ENCODE measurements at regions not wholly inside any gene's neighbourhood (a gene's known extent, or its start where the extent isn't known, plus 50 kb on each side); places are given as distances from the start of the nearest gene placed in this dataset.
"Not testable (repeated sequence)": the region's sequence is repeated elsewhere in the genome, so short reads cannot be mapped to it uniquely, and the experiment has no call there.

DNA sequence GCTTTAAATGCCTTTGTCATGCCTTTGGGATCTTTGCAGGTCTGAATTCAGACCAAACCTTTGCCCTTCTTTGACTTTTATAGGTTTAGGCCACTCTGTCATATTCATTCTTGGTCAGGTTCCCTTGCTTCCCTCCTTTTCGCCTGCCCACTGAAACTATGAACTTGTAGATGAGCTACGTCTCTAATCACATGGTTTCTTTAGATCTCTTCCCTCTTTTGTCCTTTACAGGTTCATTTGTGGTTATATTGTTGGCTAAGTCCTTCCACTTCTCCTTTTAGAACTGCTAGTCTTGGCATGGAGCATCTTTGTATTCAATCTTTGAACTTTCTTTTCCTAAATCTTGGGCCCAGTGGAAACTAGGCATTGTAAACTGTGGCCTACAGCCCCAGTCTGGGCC lies 104.0 kb upstream of the ZEB1 start:
- intact Hi-C loops (cut with micrococcal nuclease) (no loop called here), dilution Hi-C loops (cut with MboI; ENCODE audit: extremely low pct_ligation_motif_present, low sequenced_read_pairs) (no loop called here)
- Histone ChIP-seq H2AFZ (ENCODE audit: low read depth, low read length) (no peak overlapping the region), H4K20me1 (replicated peaks; ENCODE audit: control insufficient read depth, extremely low read depth, insufficient read depth, low read length) (no peaks in the 10 kb centered on the region), H3K27ac (ENCODE audit: insufficient read depth, low read depth, low read length) (no peak overlapping the region), H3K9ac (replicated peaks; ENCODE audit: extremely low read depth, insufficient read depth, low read length) (no peak overlapping the region), H3K4me3 (replicated peaks in 1 of 3; ENCODE audit: insufficient read depth in 1 of 3, low read depth in 1 of 3, low read length in 3 of 3) (no peak overlapping the region), H3K27me3 (ENCODE audit: control insufficient read depth in 2 of 2, insufficient read depth in 2 of 2, low read length in 2 of 2) (no peaks in the 10 kb centered on the region), H3K4me2 (ENCODE audit: insufficient read depth, low read length) (no peak overlapping the region), H3K9me1 (replicated peaks; ENCODE audit: control insufficient read depth, extremely low read depth, insufficient read depth, low read length) (no peaks in the 10 kb centered on the region), H3K79me2 (ENCODE audit: control insufficient read depth, insufficient read depth, low read length) (no peaks in the 10 kb centered on the region), H3K36me3 (ENCODE audit: control insufficient read depth in 2 of 2, extremely low read depth in 1 of 2, insufficient read depth in 2 of 2, low read length in 2 of 2) (no peaks in the 10 kb centered on the region), H3K4me1 (ENCODE audit: control insufficient read depth, extremely low read depth, insufficient read depth, low read length) (no peaks in the 10 kb centered on the region), H3K9me3 (replicated peaks; ENCODE audit: control insufficient read depth, insufficient read depth, low read length) (no peaks in the 10 kb centered on the region)
- FAIRE-seq: no peak
- ChIA-PET POLR2A (no interaction called here), CTCF (no interaction called here)
- DNase-seq (ENCODE audit: low read depth, low spot score): no peak
- BruUV-seq (replicated peaks): no TSS peak
- no peak for TF ChIP-seq POLR2AphosphoS5 (IDR thresholded peaks at IDR 0.05; ENCODE audit: insufficient read depth, low read depth, low read length)
- TF ChIP-seq EZH2 (IDR thresholded peaks at IDR 0.05; ENCODE audit: borderline replicate concordance, low read depth, low read length, severe bottlenecking): no peak
- TF ChIP-seq, protein P1, sequence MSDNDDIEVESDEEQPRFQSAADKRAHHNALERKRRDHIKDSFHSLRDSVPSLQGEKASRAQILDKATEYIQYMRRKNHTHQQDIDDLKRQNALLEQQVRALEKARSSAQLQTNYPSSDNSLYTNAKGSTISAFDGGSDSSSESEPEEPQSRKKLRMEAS (IDR thresholded peaks at IDR 0.05; ENCODE audit: insufficient read depth, insufficient read length): no peak

DNA sequence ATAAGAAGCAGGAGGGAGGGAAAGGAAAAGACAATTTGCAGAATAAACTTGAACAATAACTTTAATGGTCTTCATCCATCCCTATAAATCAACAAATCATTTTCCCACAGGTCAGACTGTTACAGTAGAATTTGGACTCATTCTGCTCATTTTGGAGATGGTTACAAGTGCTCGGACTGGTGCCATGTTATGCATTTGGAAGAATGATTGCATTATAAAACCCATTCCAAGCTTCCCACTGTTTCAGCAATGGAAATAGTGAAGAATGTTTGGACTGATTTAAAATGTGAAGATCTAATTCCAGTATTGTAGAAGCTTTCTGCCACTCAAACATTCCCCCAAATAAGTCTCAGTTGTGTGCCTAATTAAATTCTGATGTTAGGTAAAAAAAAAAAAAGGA lies 99.7 kb upstream of the ZEB1 start:
- TF ChIP-seq, protein P2, sequence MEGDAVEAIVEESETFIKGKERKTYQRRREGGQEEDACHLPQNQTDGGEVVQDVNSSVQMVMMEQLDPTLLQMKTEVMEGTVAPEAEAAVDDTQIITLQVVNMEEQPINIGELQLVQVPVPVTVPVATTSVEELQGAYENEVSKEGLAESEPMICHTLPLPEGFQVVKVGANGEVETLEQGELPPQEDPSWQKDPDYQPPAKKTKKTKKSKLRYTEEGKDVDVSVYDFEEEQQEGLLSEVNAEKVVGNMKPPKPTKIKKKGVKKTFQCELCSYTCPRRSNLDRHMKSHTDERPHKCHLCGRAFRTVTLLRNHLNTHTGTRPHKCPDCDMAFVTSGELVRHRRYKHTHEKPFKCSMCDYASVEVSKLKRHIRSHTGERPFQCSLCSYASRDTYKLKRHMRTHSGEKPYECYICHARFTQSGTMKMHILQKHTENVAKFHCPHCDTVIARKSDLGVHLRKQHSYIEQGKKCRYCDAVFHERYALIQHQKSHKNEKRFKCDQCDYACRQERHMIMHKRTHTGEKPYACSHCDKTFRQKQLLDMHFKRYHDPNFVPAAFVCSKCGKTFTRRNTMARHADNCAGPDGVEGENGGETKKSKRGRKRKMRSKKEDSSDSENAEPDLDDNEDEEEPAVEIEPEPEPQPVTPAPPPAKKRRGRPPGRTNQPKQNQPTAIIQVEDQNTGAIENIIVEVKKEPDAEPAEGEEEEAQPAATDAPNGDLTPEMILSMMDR (IDR thresholded peaks at IDR 0.05; ENCODE audit: extremely low read depth in 1 of 2, insufficient read depth in 1 of 2, low read depth in 1 of 2, low read length in 2 of 2): no peak
- TF ChIP-seq JUN (IDR thresholded peaks at IDR 0.05; ENCODE audit: borderline replicate concordance, insufficient read depth, insufficient read length, low read depth) (no peak), FOS (IDR thresholded peaks at IDR 0.05; ENCODE audit: borderline replicate concordance, insufficient read depth, low read length) (no peak), EZH2 (IDR thresholded peaks at IDR 0.05; ENCODE audit: borderline replicate concordance, low read depth, low read length, severe bottlenecking) (no peak), MYC (IDR thresholded peaks at IDR 0.05; ENCODE audit: low read depth, low read length) (no peak), GATA2 (IDR thresholded peaks at IDR 0.05; ENCODE audit: insufficient read depth, insufficient read length, low read depth, low read length) (no peak), POLR2A (IDR thresholded peaks at IDR 0.05; ENCODE audit: low read depth, low read length) (no peak), POLR2AphosphoS5 (IDR thresholded peaks at IDR 0.05; ENCODE audit: insufficient read depth, low read depth, low read length) (no peak)
- TF ChIP-seq, protein P1 (IDR thresholded peaks at IDR 0.05; ENCODE audit: insufficient read depth, insufficient read length): no peak
- Histone ChIP-seq H3K9me1 (replicated peaks; ENCODE audit: control insufficient read depth, extremely low read depth, insufficient read depth, low read length) (no peaks in the 10 kb centered on the region), H4K20me1 (replicated peaks; ENCODE audit: control insufficient read depth, extremely low read depth, insufficient read depth, low read length) (no peaks in the 10 kb centered on the region), H3K27ac (ENCODE audit: insufficient read depth, low read depth, low read length) (no peak overlapping the region), H2AFZ (ENCODE audit: low read depth, low read length) (no peak overlapping the region), H3K27me3 (ENCODE audit: control insufficient read depth in 2 of 2, insufficient read depth in 2 of 2, low read length in 2 of 2) (no peaks in the 10 kb centered on the region), H3K4me3 (replicated peaks in 1 of 3; ENCODE audit: insufficient read depth in 1 of 3, low read depth in 1 of 3, low read length in 3 of 3) (no peak overlapping the region), H3K9me3 (replicated peaks; ENCODE audit: control insufficient read depth, insufficient read depth, low read length) (no peaks in the 10 kb centered on the region), H3K79me2 (ENCODE audit: control insufficient read depth, insufficient read depth, low read length) (no peaks in the 10 kb centered on the region), H3K9ac (replicated peaks; ENCODE audit: extremely low read depth, insufficient read depth, low read length) (no peak overlapping the region), H3K4me2 (ENCODE audit: insufficient read depth, low read length) (no peak overlapping the region), H3K4me1 (ENCODE audit: control insufficient read depth, extremely low read depth, insufficient read depth, low read length) (no peaks in the 10 kb centered on the region), H3K36me3 (ENCODE audit: control insufficient read depth in 2 of 2, extremely low read depth in 1 of 2, insufficient read depth in 2 of 2, low read length in 2 of 2) (no peaks in the 10 kb centered on the region)
- FAIRE-seq (no peak), DNase-seq (ENCODE audit: low read depth, low spot score) (no peak)
- POLR2A ChIA-PET: no interaction called here
- intact Hi-C loops (cut with micrococcal nuclease): no loop called here
- BruUV-seq (replicated peaks): no TSS peak
- CTCF ChIA-PET: interaction anchor here (0.8 kb wide), 1 partner anchor 9 kb away, joined by 3 read pairs; no protein-coding TSS in a partner anchor
- dilution Hi-C loops (cut with MboI; ENCODE audit: extremely low pct_ligation_motif_present, low sequenced_read_pairs): no loop called here

DNA sequence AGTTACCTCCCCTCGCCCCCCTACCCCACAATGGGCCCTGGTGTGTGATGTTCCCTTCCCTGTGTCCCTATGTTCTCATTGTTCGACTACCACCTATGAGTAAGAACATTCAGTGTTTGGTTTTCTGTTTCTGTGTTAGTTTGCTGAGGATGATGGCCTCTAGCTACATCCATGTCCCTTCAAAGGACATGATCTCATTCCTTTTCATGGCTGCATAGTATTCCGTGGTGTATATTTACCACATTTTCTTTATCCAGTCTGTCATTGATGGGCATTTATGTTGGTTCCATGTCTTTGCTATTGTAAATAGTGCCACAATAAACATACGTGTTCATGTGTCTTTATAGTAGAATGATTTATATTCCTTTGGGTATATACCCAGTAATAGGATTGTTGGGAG lies 90.2 kb upstream of the ZEB1 start:
- H3K4me2 ChIP-seq (ENCODE audit: insufficient read depth, low read length); H3K4me3 ChIP-seq (replicated peaks in 1 of 3; ENCODE audit: insufficient read depth in 1 of 3, low read depth in 1 of 3, low read length in 3 of 3); H3K9ac ChIP-seq (replicated peaks; ENCODE audit: extremely low read depth, insufficient read depth, low read length); H3K79me2 ChIP-seq (ENCODE audit: control insufficient read depth, insufficient read depth, low read length); FAIRE-seq; CTCF ChIA-PET; H3K9me1 ChIP-seq (replicated peaks; ENCODE audit: control insufficient read depth, extremely low read depth, insufficient read depth, low read length); intact Hi-C loops (cut with micrococcal nuclease); H2AFZ ChIP-seq (ENCODE audit: low read depth, low read length); H3K27ac ChIP-seq (ENCODE audit: insufficient read depth, low read depth, low read length); DNase-seq (ENCODE audit: low read depth, low spot score); dilution Hi-C loops (cut with MboI; ENCODE audit: extremely low pct_ligation_motif_present, low sequenced_read_pairs); H3K9me3 ChIP-seq (replicated peaks; ENCODE audit: control insufficient read depth, insufficient read depth, low read length); BruUV-seq (replicated peaks); H4K20me1 ChIP-seq (replicated peaks; ENCODE audit: control insufficient read depth, extremely low read depth, insufficient read depth, low read length); H3K36me3 ChIP-seq (ENCODE audit: control insufficient read depth in 2 of 2, extremely low read depth in 1 of 2, insufficient read depth in 2 of 2, low read length in 2 of 2); POLR2A ChIA-PET; H3K27me3 ChIP-seq (ENCODE audit: control insufficient read depth in 2 of 2, insufficient read depth in 2 of 2, low read length in 2 of 2); H3K4me1 ChIP-seq (ENCODE audit: control insufficient read depth, extremely low read depth, insufficient read depth, low read length): not testable (repeated sequence)
